Right cardiac atrium (tissue), 5 donors: ENCODE measurements at regions not wholly inside any gene's neighbourhood (a gene's known extent, or its start where the extent isn't known, plus 50 kb on each side); places are given as distances from the start of the nearest gene placed in this dataset.

Experiments
- ATAC-seq, 2 donors: fragments of 200-7000 bp; cut with Tn5 transposase; one replicate each; pipeline versions ENCODE4 v1.8.0 to v1.9.1; 2020; ENCODE audit warnings: moderate library complexity in 2 of 2, mild to moderate bottlenecking in 1 of 2
- DNase-seq, 3 donors: peaks; one replicate each; pipeline ENCODE4 v3.0.0-alpha.2; 2020
- H3K27ac ChIP-seq: one replicate; pipeline ENCODE4 v1.5.1; 2013; ENCODE audit warnings: mild to moderate bottlenecking, low read length, control low read depth, moderate library complexity
- H3K27me3 ChIP-seq: one replicate; pipeline ENCODE4 v1.6.1; 2013; ENCODE audit not compliant: control insufficient read depth, insufficient read depth
- H3K4me1 ChIP-seq: one replicate; pipeline ENCODE4 v1.6.1; 2013; ENCODE audit warnings: low read length; ENCODE audit not compliant: control insufficient read depth, insufficient read depth
- H3K4me3 ChIP-seq: one replicate; pipeline ENCODE4 v1.5.1; 2013; ENCODE audit warnings: low read length, control low read depth
- H3K9me3 ChIP-seq: one replicate; pipeline ENCODE4 v1.6.1; 2013; ENCODE audit warnings: low read length; ENCODE audit not compliant: control insufficient read depth
- WGBS: extraction: QIAGEN DNeasy Blood & Tissue Kit; methylation state at CpG from one replicate; pipeline ENCODE4 v1.1.7; 2013; 5-methylcytosine and 5-hydroxymethylcytosine counted together
- intact Hi-C, 4 donors: fragments of 100-400 bp; cut with DNase I; formaldehyde crosslinking; loops; one replicate each; pipeline versions ENCODE4 v1.11.0 to v1.14.0; 2022 to 2023
- donor health status: healthy with polysubstance abuse.
- donor health status: DM: no; HTN: yes; CAD: no.
- donor health status: DM: no; HTN: no; CAD: no.
- donor health status: DM: no; HTN: yes; CAD: no; lungs with severe emphysema.
- donor health status: DM: yes; HTN: yes; CAD: no.

DNA sequence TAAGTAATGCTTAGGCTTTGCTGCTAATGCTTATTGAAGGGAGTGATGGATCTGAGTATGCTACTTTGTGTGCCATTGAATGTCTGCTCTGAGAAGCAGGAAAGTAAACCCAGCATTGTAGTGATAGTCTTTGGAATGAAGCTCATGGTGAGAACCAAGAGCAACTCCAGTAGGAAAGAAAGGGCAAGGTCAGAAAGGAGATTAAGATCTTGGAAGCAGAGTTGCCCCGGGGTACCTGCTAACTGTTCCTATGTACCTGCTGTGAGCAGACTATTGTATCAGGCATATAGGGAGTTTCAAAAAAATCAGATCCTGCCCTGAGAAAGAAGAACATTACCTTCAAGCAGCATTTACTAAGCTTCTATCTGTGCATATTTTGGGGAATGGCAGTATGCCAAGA, 54.5 kb upstream of the AASS start:
- 64% methylated on average over 1 of the region's 1 CpG for WGBS
- Histone ChIP-seq H3K27me3 (no peaks in the 10 kb centered on the region), H3K4me1 (peaks cover 1% of the 10 kb centered on the region), H3K9me3 (no peaks in the 10 kb centered on the region), H3K27ac (no peak overlapping the region), H3K4me3 (no peak overlapping the region)
- ATAC-seq: no peak
- DNase-seq: no peak
- intact Hi-C loops: no loop called here
